ENCODE measurements at regions not wholly inside any gene's neighbourhood (a gene's known extent, or its start where the extent isn't known, plus 50 kb on each side); places are given as distances from the start of the nearest gene placed in this dataset.

DNA sequence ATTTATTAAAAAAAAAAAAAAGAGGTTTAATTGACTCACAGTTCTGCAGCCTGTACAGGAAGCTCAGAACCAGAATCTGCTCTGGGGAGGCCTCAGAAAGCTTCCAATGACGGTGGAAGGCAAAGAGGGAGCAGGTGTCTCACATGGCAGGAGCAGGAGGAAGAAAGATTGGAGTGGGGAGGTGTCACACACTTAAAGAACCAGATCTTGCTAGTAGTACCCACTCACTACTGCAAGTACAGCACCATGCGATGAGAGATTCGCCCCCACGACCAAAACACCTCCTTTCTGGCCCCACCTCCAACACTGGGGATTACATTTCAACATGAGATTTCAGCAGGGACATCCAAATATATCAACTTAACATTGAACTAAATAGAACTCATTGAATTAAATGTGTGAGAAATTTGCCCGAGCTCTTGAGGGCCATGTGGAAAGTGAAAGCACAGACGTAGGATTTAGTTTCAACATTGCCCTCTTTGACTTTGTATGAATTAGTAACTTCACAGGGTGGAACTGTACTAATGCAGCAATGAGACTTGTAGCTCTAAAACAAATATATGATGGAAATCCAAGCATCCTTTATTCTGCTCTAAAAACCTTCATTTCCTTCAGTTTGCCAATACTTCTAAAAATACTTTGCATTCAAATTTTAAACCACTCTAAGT, 628.2 kb downstream of the FAM181B start:
- no peak overlapping the region for H3K27ac ChIP-seq (ENCODE audit: insufficient read depth, low read depth, low read length)
- H3K27me3 ChIP-seq (ENCODE audit: control insufficient read depth in 2 of 2, insufficient read depth in 2 of 2, low read length in 2 of 2) = no peaks in the 10 kb centered on the region
- H3K4me1 ChIP-seq (ENCODE audit: control insufficient read depth, extremely low read depth, insufficient read depth, low read length) = no peaks in the 10 kb centered on the region
- dilution Hi-C loops (cut with MboI; ENCODE audit: extremely low pct_ligation_motif_present, low sequenced_read_pairs) (no loop called here), intact Hi-C loops (cut with micrococcal nuclease) (no loop called here)
- H3K9me3 ChIP-seq (replicated peaks; ENCODE audit: control insufficient read depth, insufficient read depth, low read length) = peaks cover 2% of the 10 kb centered on the region
- DNase-seq (ENCODE audit: low read depth, low spot score) = no peak
- no peak overlapping the region for H2AFZ ChIP-seq (ENCODE audit: low read depth, low read length)
- H3K4me2 ChIP-seq (ENCODE audit: insufficient read depth, low read length) = no peak overlapping the region
- CTCF ChIA-PET = no interaction called here
- BruUV-seq (replicated peaks) = no TSS peak
- H3K36me3 ChIP-seq (ENCODE audit: control insufficient read depth in 2 of 2, extremely low read depth in 1 of 2, insufficient read depth in 2 of 2, low read length in 2 of 2) = no peaks in the 10 kb centered on the region
- no peaks in the 10 kb centered on the region for H4K20me1 ChIP-seq (replicated peaks; ENCODE audit: control insufficient read depth, extremely low read depth, insufficient read depth, low read length)
- H3K4me3 ChIP-seq (replicated peaks in 1 of 3; ENCODE audit: insufficient read depth in 1 of 3, low read depth in 1 of 3, low read length in 3 of 3) = no peak overlapping the region
- no peak for FAIRE-seq
- POLR2A ChIA-PET = no interaction called here
- no peak for TF ChIP-seq POLR2A (IDR thresholded peaks at IDR 0.05; ENCODE audit: low read depth, low read length)
- no peak overlapping the region for H3K9ac ChIP-seq (replicated peaks; ENCODE audit: extremely low read depth, insufficient read depth, low read length)
- no peaks in the 10 kb centered on the region for H3K79me2 ChIP-seq (ENCODE audit: control insufficient read depth, insufficient read depth, low read length)
- no peaks in the 10 kb centered on the region for H3K9me1 ChIP-seq (replicated peaks; ENCODE audit: control insufficient read depth, extremely low read depth, insufficient read depth, low read length)

DNA sequence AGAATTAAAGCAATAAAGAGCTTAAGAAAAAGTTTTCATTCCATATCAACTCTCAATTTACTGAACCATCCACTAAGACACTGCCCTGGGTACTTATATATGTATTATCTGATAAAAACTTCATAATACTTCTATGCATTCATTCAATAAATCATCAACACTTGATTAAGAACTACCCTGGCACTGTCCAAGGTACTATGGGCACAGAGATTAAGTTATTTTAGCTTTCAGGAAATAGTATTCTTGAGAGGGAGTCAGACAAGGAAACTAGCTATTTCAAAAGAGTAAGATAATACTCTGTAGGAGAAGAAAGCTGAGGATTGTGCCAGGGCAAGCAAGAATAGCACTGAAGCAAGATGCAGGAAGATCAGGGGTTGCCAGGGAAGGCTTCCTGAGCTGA, 640.8 kb downstream of the FAM181B start:
- no peaks in the 10 kb centered on the region for H3K27me3 ChIP-seq (ENCODE audit: control insufficient read depth in 2 of 2, insufficient read depth in 2 of 2, low read length in 2 of 2)
- H3K27ac ChIP-seq (ENCODE audit: insufficient read depth, low read depth, low read length) = no peak overlapping the region
- BruUV-seq (replicated peaks) = no TSS peak
- TF ChIP-seq FOS (IDR thresholded peaks at IDR 0.05; ENCODE audit: borderline replicate concordance, insufficient read depth, low read length) (no peak), POLR2AphosphoS5 (IDR thresholded peaks at IDR 0.05; ENCODE audit: insufficient read depth, low read depth, low read length) (no peak), GATA2 (IDR thresholded peaks at IDR 0.05; ENCODE audit: insufficient read depth, insufficient read length, low read depth, low read length) (no peak), POLR2A (IDR thresholded peaks at IDR 0.05; ENCODE audit: low read depth, low read length) (no peak), EZH2 (IDR thresholded peaks at IDR 0.05; ENCODE audit: borderline replicate concordance, low read depth, low read length, severe bottlenecking) (no peak), JUN (IDR thresholded peaks at IDR 0.05; ENCODE audit: borderline replicate concordance, insufficient read depth, insufficient read length, low read depth) (no peak), MYC (IDR thresholded peaks at IDR 0.05; ENCODE audit: low read depth, low read length) (no peak)
- TF ChIP-seq, protein P1, sequence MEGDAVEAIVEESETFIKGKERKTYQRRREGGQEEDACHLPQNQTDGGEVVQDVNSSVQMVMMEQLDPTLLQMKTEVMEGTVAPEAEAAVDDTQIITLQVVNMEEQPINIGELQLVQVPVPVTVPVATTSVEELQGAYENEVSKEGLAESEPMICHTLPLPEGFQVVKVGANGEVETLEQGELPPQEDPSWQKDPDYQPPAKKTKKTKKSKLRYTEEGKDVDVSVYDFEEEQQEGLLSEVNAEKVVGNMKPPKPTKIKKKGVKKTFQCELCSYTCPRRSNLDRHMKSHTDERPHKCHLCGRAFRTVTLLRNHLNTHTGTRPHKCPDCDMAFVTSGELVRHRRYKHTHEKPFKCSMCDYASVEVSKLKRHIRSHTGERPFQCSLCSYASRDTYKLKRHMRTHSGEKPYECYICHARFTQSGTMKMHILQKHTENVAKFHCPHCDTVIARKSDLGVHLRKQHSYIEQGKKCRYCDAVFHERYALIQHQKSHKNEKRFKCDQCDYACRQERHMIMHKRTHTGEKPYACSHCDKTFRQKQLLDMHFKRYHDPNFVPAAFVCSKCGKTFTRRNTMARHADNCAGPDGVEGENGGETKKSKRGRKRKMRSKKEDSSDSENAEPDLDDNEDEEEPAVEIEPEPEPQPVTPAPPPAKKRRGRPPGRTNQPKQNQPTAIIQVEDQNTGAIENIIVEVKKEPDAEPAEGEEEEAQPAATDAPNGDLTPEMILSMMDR (IDR thresholded peaks at IDR 0.05; ENCODE audit: extremely low read depth in 1 of 2, insufficient read depth in 1 of 2, low read depth in 1 of 2, low read length in 2 of 2) = no peak
- TF ChIP-seq, protein P2, sequence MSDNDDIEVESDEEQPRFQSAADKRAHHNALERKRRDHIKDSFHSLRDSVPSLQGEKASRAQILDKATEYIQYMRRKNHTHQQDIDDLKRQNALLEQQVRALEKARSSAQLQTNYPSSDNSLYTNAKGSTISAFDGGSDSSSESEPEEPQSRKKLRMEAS (IDR thresholded peaks at IDR 0.05; ENCODE audit: insufficient read depth, insufficient read length) = no peak
- H3K4me2 ChIP-seq (ENCODE audit: insufficient read depth, low read length) = no peak overlapping the region
- POLR2A ChIA-PET = no interaction called here
- FAIRE-seq = no peak
- no peak for DNase-seq (ENCODE audit: low read depth, low spot score)
- no peaks in the 10 kb centered on the region for H3K4me1 ChIP-seq (ENCODE audit: control insufficient read depth, extremely low read depth, insufficient read depth, low read length)
- CTCF ChIA-PET = no interaction called here
- H3K9me3 ChIP-seq (replicated peaks; ENCODE audit: control insufficient read depth, insufficient read depth, low read length) = peaks cover 4% of the 10 kb centered on the region
- H3K36me3 ChIP-seq (ENCODE audit: control insufficient read depth in 2 of 2, extremely low read depth in 1 of 2, insufficient read depth in 2 of 2, low read length in 2 of 2) = no peaks in the 10 kb centered on the region
- dilution Hi-C loops (cut with MboI; ENCODE audit: extremely low pct_ligation_motif_present, low sequenced_read_pairs) = no loop called here
- no peaks in the 10 kb centered on the region for H3K9me1 ChIP-seq (replicated peaks; ENCODE audit: control insufficient read depth, extremely low read depth, insufficient read depth, low read length)
- H2AFZ ChIP-seq (ENCODE audit: low read depth, low read length) = no peak overlapping the region
- no peak overlapping the region for H3K9ac ChIP-seq (replicated peaks; ENCODE audit: extremely low read depth, insufficient read depth, low read length)
- H4K20me1 ChIP-seq (replicated peaks; ENCODE audit: control insufficient read depth, extremely low read depth, insufficient read depth, low read length) = no peaks in the 10 kb centered on the region
- no peak overlapping the region for H3K4me3 ChIP-seq (replicated peaks in 1 of 3; ENCODE audit: insufficient read depth in 1 of 3, low read depth in 1 of 3, low read length in 3 of 3)
- intact Hi-C loops (cut with micrococcal nuclease) = no loop called here
- no peaks in the 10 kb centered on the region for H3K79me2 ChIP-seq (ENCODE audit: control insufficient read depth, insufficient read depth, low read length)
